22Rv1 (cell line): ENCODE measurements at regions not wholly inside any gene's neighbourhood (a gene's known extent, or its start where the extent isn't known, plus 50 kb on each side); places are given as distances from the start of the nearest gene placed in this dataset.

ENCODE experiments used
- ZFX ChIP-seq: fragments of 450-650 bp; IDR thresholded peaks from 2 replicates; pipeline ENCODE4 v1.6.1; 2017; ENCODE audit warnings: antibody characterized with exemption, borderline replicate concordance
- TF ChIP-seq, protein P1 (sequence below): fragments of 450-650 bp; IDR thresholded peaks from 2 replicates; pipeline ENCODE4 v1.5.1; 2017; ENCODE audit warnings: mild to moderate bottlenecking

DNA sequence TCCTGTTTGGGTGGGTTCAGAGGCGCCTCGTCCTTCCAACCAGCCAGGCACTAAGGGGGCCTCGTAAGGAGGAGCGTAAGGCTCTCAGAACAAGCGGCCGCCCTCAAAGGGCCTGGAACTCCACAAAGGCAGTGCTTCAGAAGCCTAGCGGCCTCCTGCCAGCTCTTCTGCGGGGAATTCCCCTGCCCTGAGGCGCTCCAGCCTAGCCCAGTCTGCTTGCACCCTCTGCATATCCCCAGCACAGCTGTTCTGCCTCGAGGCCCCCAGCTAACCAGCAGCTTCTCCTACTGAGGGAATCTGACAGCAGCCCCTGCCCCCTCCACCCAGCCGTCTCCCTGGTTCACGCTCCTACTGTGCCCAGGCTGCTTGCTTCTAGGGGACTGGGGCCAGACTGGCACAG lies 265.9 kb downstream of the TFCP2L1 start:
- TF ChIP-seq, protein P1, sequence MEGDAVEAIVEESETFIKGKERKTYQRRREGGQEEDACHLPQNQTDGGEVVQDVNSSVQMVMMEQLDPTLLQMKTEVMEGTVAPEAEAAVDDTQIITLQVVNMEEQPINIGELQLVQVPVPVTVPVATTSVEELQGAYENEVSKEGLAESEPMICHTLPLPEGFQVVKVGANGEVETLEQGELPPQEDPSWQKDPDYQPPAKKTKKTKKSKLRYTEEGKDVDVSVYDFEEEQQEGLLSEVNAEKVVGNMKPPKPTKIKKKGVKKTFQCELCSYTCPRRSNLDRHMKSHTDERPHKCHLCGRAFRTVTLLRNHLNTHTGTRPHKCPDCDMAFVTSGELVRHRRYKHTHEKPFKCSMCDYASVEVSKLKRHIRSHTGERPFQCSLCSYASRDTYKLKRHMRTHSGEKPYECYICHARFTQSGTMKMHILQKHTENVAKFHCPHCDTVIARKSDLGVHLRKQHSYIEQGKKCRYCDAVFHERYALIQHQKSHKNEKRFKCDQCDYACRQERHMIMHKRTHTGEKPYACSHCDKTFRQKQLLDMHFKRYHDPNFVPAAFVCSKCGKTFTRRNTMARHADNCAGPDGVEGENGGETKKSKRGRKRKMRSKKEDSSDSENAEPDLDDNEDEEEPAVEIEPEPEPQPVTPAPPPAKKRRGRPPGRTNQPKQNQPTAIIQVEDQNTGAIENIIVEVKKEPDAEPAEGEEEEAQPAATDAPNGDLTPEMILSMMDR, result no peak
- no peak for TF ChIP-seq ZFX
